K562 (cell line): ENCODE measurements at regions not wholly inside any gene's neighbourhood (a gene's known extent, or its start where the extent isn't known, plus 50 kb on each side); places are given as distances from the start of the nearest gene placed in this dataset.

Experiments used
- CBX1 ChIP-seq: sonication (generic); IDR thresholded peaks from 2 replicates; pipeline ENCODE4 v1.6.1; 2016; ENCODE audit warnings: antibody characterized with exemption, low read depth, mild to moderate bottlenecking
- CCNT2 ChIP-seq: IDR thresholded peaks from 2 replicates; pipeline ENCODE4 v1.6.1; 2011; ENCODE audit warnings: borderline replicate concordance, low read depth, mild to moderate bottlenecking, moderate library complexity, mixed read lengths, low read length; ENCODE audit not compliant: insufficient read length; ENCODE audit errors: extremely low read depth
- E2F8 ChIP-seq: fragments of 450-650 bp; IDR thresholded peaks from 2 replicates; pipeline ENCODE4 v1.7.1; 2018; ENCODE audit warnings: mild to moderate bottlenecking, low read depth; ENCODE audit not compliant: partially characterized antibody
- GTF2A2 ChIP-seq: IDR thresholded peaks from 2 replicates; pipeline ENCODE4 v1.6.1; 2016; ENCODE audit warnings: mild to moderate bottlenecking, missing genetic modification characterization, missing compliant biosample characterization
- KLF13 ChIP-seq: fragments of 450-650 bp; IDR thresholded peaks from 2 replicates; pipeline ENCODE4 v1.6.1; 2016; ENCODE audit warnings: missing genetic modification characterization, low read depth, mild to moderate bottlenecking, missing compliant biosample characterization, moderate library complexity, borderline replicate concordance
- MAFF ChIP-seq: IDR thresholded peaks from 2 replicates; pipeline ENCODE4 v1.6.1; 2012; ENCODE audit warnings: low read length, improper control_type of control experiment
- MBD2 ChIP-seq: sonication (generic); IDR thresholded peaks from 2 replicates; pipeline ENCODE4 v1.6.1; 2016; ENCODE audit warnings: low read depth, borderline replicate concordance
- NBN ChIP-seq: fragments of 450-650 bp; IDR thresholded peaks from 2 replicates; pipeline ENCODE4 v1.6.1; 2016; ENCODE audit warnings: low read depth, mild to moderate bottlenecking
- NR0B1 ChIP-seq: fragments of 450-650 bp; IDR thresholded peaks from one replicate; pipeline ENCODE4 v1.6.1; 2018; ENCODE audit warnings: mild to moderate bottlenecking, moderate library complexity; ENCODE audit not compliant: partially characterized antibody
- PHF8 ChIP-seq: fragments of 200-600 bp; sonication (generic); IDR thresholded peaks from 2 replicates; pipeline ENCODE4 v1.6.1; 2012; ENCODE audit warnings: mixed run types, mild to moderate bottlenecking, inconsistent platforms, low read length, moderate library complexity, borderline replicate concordance
- SP2 ChIP-seq: IDR thresholded peaks from 2 replicates; pipeline ENCODE4 v1.6.1; 2011; ENCODE audit warnings: mild to moderate bottlenecking, low read depth, low read length, moderate library complexity; ENCODE audit not compliant: poor library complexity, severe bottlenecking; ENCODE audit errors: extremely low read depth
- SRSF7 ChIP-seq: fragments of 200-400 bp; formaldehyde crosslinking; optimal IDR thresholded peaks from 2 replicates; pipeline ENCODE3; 2017; ENCODE audit warnings: mild to moderate bottlenecking, low read depth, low read length
- TRIM28 ChIP-seq: fragments of 450-650 bp; IDR thresholded peaks from 2 replicates; pipeline ENCODE4 v1.6.1; 2017
- ZNF121 ChIP-seq: sonication (generic); formaldehyde crosslinking; conservative IDR thresholded peaks from 2 replicates; pipeline ENCODE4 v1.8.0; 2022; ENCODE audit warnings: missing genetic modification reagents
- ZNF217 ChIP-seq: sonication (generic); formaldehyde crosslinking; IDR thresholded peaks from 2 replicates; pipeline ENCODE4 v1.8.0; 2022; ENCODE audit warnings: mild to moderate bottlenecking, missing genetic modification reagents
- ZNF280A ChIP-seq: fragments of 450-650 bp; IDR thresholded peaks from 2 replicates; pipeline ENCODE4 v1.6.1; 2018; ENCODE audit warnings: mild to moderate bottlenecking, low read depth; ENCODE audit not compliant: partially characterized antibody
- ZNF445 ChIP-seq: fragments of 250-450 bp; sonication (Bioruptor Pico); IDR thresholded peaks from 2 replicates; pipeline ENCODE4 v1.4.0; 2020; ENCODE audit warnings: low read depth, mild to moderate bottlenecking, moderate library complexity
- ZNF551 ChIP-seq: fragments of 250-450 bp; sonication (Bioruptor Pico); IDR thresholded peaks from 2 replicates; pipeline ENCODE4 v1.5.0; 2021; ENCODE audit warnings: mild to moderate bottlenecking, moderate library complexity
- ZNF780A ChIP-seq: fragments of 250-450 bp; sonication (Bioruptor Pico); IDR thresholded peaks from 2 replicates; pipeline ENCODE4 v1.5.0; 2021; ENCODE audit warnings: mild to moderate bottlenecking
- ZZZ3 ChIP-seq: fragments of 450-650 bp; IDR thresholded peaks from 2 replicates; pipeline ENCODE4 v1.6.1; 2016; ENCODE audit warnings: antibody characterized with exemption, mild to moderate bottlenecking, moderate library complexity

GRCh38 chr3:127411083-127411727 is 123.4 kb upstream of the PRR20G start (continued):
- TF ChIP-seq SP2 (no peak), NR0B1 (no peak), NBN (no peak; the same call in 1 of the 2 replicates), ZNF445 (CRISPR knock-in tag) (no peak), ZNF551 (CRISPR knock-in tag) (no peak), CCNT2 (no peak), E2F8 (no peak), GTF2A2 (tag) (no peak), PHF8 (no peak), SRSF7 (no peak), ZNF280A (no peak), KLF13 (no peak), MBD2 (no peak), ZNF121 (CRISPR knock-in tag) (no peak), ZNF780A (CRISPR knock-in tag) (no peak), TRIM28 (no peak), MAFF (no peak), CBX1 (no peak), ZNF217 (CRISPR knock-in tag) (no peak), ZZZ3 (no peak)
